AG04450 (cell line): ENCODE measurements at regions not wholly inside any gene's neighbourhood (a gene's known extent, or its start where the extent isn't known, plus 50 kb on each side); places are given as distances from the start of the nearest gene placed in this dataset.

ENCODE experiments used
- CTCF ChIA-PET: fragments of 300-600, 350-600 bp; formaldehyde crosslinking; extraction: SDS; loops from one replicate; lab custom pipeline; 2022; ENCODE audit warnings: antibody characterized with exemption, inconsistent platforms; lab: Charles Lee
- POLR2A ChIA-PET: fragments of 350-600 bp; formaldehyde crosslinking; extraction: SDS; loops from one replicate; lab custom pipeline; 2021; ENCODE audit warnings: antibody characterized with exemption, inconsistent platforms; lab: Yijun Ruan, JAX
- DNase-seq: peaks from one replicate; pipeline ENCODE4 v3.0.0-alpha.2; 2011; ENCODE audit warnings: low read depth, low spot score
- H3K27ac ChIP-seq: one replicate; pipeline ENCODE4 v1.5.1; 2012; ENCODE audit warnings: low read depth, low read length, control low read depth
- H3K27me3 ChIP-seq: one replicate; pipeline ENCODE4 v1.6.0; 2012; ENCODE audit warnings: low read length; ENCODE audit not compliant: control insufficient read depth, insufficient read depth
- H3K4me3 ChIP-seq: 2 replicates; pipeline ENCODE4 v1.5.1; 2011; ENCODE audit warnings: mild to moderate bottlenecking, low read depth, low read length, control low read depth
- H3K9me3 ChIP-seq: 2 replicates; pipeline ENCODE4 v1.5.1; 2012; ENCODE audit warnings: low read length; ENCODE audit not compliant: control insufficient read depth, insufficient read depth
- CTCF ChIP-seq: IDR thresholded peaks from 2 replicates; pipeline ENCODE4 v1.5.1; 2011; ENCODE audit warnings: low read depth, low read length, control low read depth, inconsistent platforms

GRCh38 chr13:106332621-106333020 is 202.8 kb downstream of the EFNB2 start:
- no peaks in the 10 kb centered on the region for H3K27me3 ChIP-seq
- ChIA-PET POLR2A (interaction anchor here (0.6 kb wide), 1 partner anchor 869 kb away, joined by 3 read pairs; no protein-coding TSS in a partner anchor), CTCF (no interaction called here)
- H3K27ac ChIP-seq: no peak overlapping the region
- no peak for DNase-seq
- no peak for TF ChIP-seq CTCF
- no peak overlapping the region for H3K4me3 ChIP-seq
- no peaks in the 10 kb centered on the region for H3K9me3 ChIP-seq

GRCh38 chr13:106331116-106331515 is 204.3 kb downstream of the EFNB2 start:
- no peak for DNase-seq
- Histone ChIP-seq H3K27ac (no peak overlapping the region), H3K27me3 (no peaks in the 10 kb centered on the region), H3K4me3 (no peak overlapping the region), H3K9me3 (no peaks in the 10 kb centered on the region)
- no peak for TF ChIP-seq CTCF
- POLR2A ChIA-PET: no interaction called here
- CTCF ChIA-PET: no interaction called here

- TF ChIP-seq CTCF: no peak
- Histone ChIP-seq H3K27ac (no peak overlapping the region), H3K27me3 (no peaks in the 10 kb centered on the region), H3K4me3 (no peak overlapping the region), H3K9me3 (no peaks in the 10 kb centered on the region)
- POLR2A ChIA-PET: no interaction called here
- CTCF ChIA-PET: no interaction called here
- DNase-seq: no peak
Observed at GRCh38 chr13:106329941-106330340, 205.5 kb downstream of the EFNB2 start.

GRCh38 chr13:106326751-106327150 is 208.7 kb downstream of the EFNB2 start:
- POLR2A ChIA-PET: no interaction called here
- CTCF ChIA-PET: no interaction called here
- no peak for TF ChIP-seq CTCF
- Histone ChIP-seq H3K27ac (no peak overlapping the region), H3K27me3 (no peaks in the 10 kb centered on the region), H3K4me3 (no peak overlapping the region), H3K9me3 (peaks cover 8% of the 10 kb centered on the region)
- DNase-seq: no peak

- Histone ChIP-seq H3K27me3 (no peaks in the 10 kb centered on the region), H3K4me3 (no peak overlapping the region), H3K27ac (no peak overlapping the region), H3K9me3 (peaks cover 8% of the 10 kb centered on the region)
- ChIA-PET POLR2A (no interaction called here), CTCF (no interaction called here)
- DNase-seq: no peak
- no peak for TF ChIP-seq CTCF
Observed at GRCh38 chr13:106324444-106324843, 211.0 kb downstream of the EFNB2 start.
